ENCODE measurements at regions not wholly inside any gene's neighbourhood (a gene's known extent, or its start where the extent isn't known, plus 50 kb on each side); places are given as distances from the start of the nearest gene placed in this dataset.
"Not testable (repeated sequence)": the region's sequence is repeated elsewhere in the genome, so short reads cannot be mapped to it uniquely, and the experiment has no call there.

DNA sequence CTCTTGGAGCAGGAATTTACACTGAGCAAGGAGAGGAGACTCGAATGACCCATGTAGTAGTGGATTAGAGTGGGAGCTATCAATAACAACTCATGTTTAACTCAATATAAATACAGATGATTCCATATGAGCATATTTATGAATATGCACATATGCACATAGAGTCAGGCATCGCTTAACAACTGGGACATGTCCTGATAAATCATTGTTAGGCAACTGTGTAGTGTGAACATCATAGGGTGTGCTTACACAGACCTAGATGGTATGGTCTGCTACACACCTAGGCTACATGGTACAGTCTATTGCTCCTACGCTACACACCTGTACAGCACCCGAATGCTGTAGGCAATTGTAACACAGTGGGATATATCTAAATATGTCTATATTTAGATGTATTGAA is 75.9 kb upstream of the RALGAPA2 start:
- TF ChIP-seq, protein P1, sequence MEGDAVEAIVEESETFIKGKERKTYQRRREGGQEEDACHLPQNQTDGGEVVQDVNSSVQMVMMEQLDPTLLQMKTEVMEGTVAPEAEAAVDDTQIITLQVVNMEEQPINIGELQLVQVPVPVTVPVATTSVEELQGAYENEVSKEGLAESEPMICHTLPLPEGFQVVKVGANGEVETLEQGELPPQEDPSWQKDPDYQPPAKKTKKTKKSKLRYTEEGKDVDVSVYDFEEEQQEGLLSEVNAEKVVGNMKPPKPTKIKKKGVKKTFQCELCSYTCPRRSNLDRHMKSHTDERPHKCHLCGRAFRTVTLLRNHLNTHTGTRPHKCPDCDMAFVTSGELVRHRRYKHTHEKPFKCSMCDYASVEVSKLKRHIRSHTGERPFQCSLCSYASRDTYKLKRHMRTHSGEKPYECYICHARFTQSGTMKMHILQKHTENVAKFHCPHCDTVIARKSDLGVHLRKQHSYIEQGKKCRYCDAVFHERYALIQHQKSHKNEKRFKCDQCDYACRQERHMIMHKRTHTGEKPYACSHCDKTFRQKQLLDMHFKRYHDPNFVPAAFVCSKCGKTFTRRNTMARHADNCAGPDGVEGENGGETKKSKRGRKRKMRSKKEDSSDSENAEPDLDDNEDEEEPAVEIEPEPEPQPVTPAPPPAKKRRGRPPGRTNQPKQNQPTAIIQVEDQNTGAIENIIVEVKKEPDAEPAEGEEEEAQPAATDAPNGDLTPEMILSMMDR (IDR thresholded peaks at IDR 0.05; ENCODE audit: insufficient read depth, low read length, severe bottlenecking): no peak
- FAIRE-seq: no peak

DNA sequence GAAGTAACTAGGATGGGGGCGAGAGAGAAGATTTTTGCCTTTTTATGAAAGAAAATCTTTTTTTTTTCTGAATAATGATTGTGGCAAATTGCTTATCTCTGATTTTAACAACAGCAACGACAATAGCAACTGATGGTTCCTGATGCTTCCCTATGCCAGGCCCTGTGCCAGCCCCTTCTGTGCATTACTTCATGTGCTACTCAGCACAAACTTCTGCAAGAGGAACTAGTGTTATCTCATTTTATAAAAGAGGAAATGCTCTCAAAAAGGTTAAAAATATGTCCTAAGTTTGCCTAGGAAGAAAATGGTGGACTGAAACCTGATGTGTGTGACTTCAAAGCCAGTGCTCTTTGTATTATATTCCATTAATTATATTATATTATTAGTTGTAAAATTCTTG is 74.0 kb upstream of the RALGAPA2 start:
- FAIRE-seq (no peak), DNase-seq (ENCODE audit: low read depth) (no peak)
- Histone ChIP-seq H3K36me3 (ENCODE audit: control insufficient read depth, insufficient read depth, low read length) (no peaks in the 10 kb centered on the region), H3K4me3 (ENCODE audit: low read depth, low read length) (no peak overlapping the region), H3K27me3 (ENCODE audit: control insufficient read depth, insufficient read depth, low read length) (no peaks in the 10 kb centered on the region)
- TF ChIP-seq, protein P1 (IDR thresholded peaks at IDR 0.05; ENCODE audit: insufficient read depth, low read length, severe bottlenecking): no peak

More for the DNA sequence above, 75.9 kb upstream of the RALGAPA2 start:
- H3K27me3 ChIP-seq (ENCODE audit: control insufficient read depth, insufficient read depth, low read length): no peaks in the 10 kb centered on the region
- no peaks in the 10 kb centered on the region for H3K36me3 ChIP-seq (ENCODE audit: control insufficient read depth, insufficient read depth, low read length)
- DNase-seq (ENCODE audit: low read depth): no peak
- H3K4me3 ChIP-seq (ENCODE audit: low read depth, low read length): no peak overlapping the region

GRCh38 chr20:20785226-20785625 is 72.8 kb upstream of the RALGAPA2 start:
- TF ChIP-seq, protein P1 (IDR thresholded peaks at IDR 0.05; ENCODE audit: insufficient read depth, low read length, severe bottlenecking): no peak
- FAIRE-seq (peak; percentile 72), DNase-seq (ENCODE audit: low read depth) (no peak)
- no peaks in the 10 kb centered on the region for H3K27me3 ChIP-seq (ENCODE audit: control insufficient read depth, insufficient read depth, low read length)
- no peaks in the 10 kb centered on the region for H3K36me3 ChIP-seq (ENCODE audit: control insufficient read depth, insufficient read depth, low read length)
- H3K4me3 ChIP-seq (ENCODE audit: low read depth, low read length): no peak overlapping the region

- H3K27me3 ChIP-seq (ENCODE audit: control insufficient read depth, insufficient read depth, low read length); DNase-seq (ENCODE audit: low read depth); H3K4me3 ChIP-seq (ENCODE audit: low read depth, low read length); FAIRE-seq; H3K36me3 ChIP-seq (ENCODE audit: control insufficient read depth, insufficient read depth, low read length): not testable (repeated sequence)
Measured at GRCh38 chr20:20784450-20784849, 72.0 kb upstream of the RALGAPA2 start.

DNA sequence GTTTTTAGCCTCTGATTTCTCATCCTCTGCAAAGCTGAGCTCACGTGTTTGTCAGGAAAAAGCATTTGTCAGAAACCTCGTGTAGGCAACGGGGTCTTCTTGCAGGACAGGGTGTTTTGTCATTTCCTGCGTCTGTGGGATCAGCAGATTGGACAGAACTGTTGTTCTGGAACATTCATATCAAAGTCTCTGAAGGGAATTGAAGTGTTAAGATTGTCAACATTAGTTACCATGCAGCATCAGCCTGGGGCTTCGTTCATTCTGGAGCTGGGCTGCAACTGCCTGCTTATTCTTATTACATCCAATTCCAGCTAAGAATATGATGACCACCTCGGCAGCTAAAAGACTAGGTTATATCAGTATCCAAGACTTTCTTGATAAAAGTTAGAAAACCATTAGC is 71.0 kb upstream of the RALGAPA2 start:
- TF ChIP-seq, protein P1 (IDR thresholded peaks at IDR 0.05; ENCODE audit: insufficient read depth, low read length, severe bottlenecking): no peak
- Histone ChIP-seq H3K36me3 (ENCODE audit: control insufficient read depth, insufficient read depth, low read length) (no peaks in the 10 kb centered on the region), H3K27me3 (ENCODE audit: control insufficient read depth, insufficient read depth, low read length) (no peaks in the 10 kb centered on the region), H3K4me3 (ENCODE audit: low read depth, low read length) (no peak overlapping the region)
- no peak for DNase-seq (ENCODE audit: low read depth)
- FAIRE-seq: no peak

- no peak for DNase-seq (ENCODE audit: low read depth)
- no peaks in the 10 kb centered on the region for H3K36me3 ChIP-seq (ENCODE audit: control insufficient read depth, insufficient read depth, low read length)
- H3K27me3 ChIP-seq (ENCODE audit: control insufficient read depth, insufficient read depth, low read length): no peaks in the 10 kb centered on the region
- H3K4me3 ChIP-seq (ENCODE audit: low read depth, low read length): no peak overlapping the region
- TF ChIP-seq, protein P1 (IDR thresholded peaks at IDR 0.05; ENCODE audit: insufficient read depth, low read length, severe bottlenecking): no peak
- no peak for FAIRE-seq
Measured at GRCh38 chr20:20782755-20783154, 70.3 kb upstream of the RALGAPA2 start.
